Upper lobe of left lung (tissue), 4 donors: ENCODE measurements at regions not wholly inside any gene's neighbourhood (a gene's known extent, or its start where the extent isn't known, plus 50 kb on each side); places are given as distances from the start of the nearest gene placed in this dataset.

ENCODE experiments used
- CTCF ChIP-seq, 6 experiments: fragments of 450-650 bp in 4 of 6; fragments of 200-600 bp in 2 of 6; sonication (generic) in 2 of 6; IDR thresholded peaks; one replicate each; pipeline ENCODE4 v1.5.1; 2016 to 2019; ENCODE audit warnings: antibody characterized with exemption in 6 of 6
- POLR2A ChIP-seq, 4 donors: fragments of 450-650 bp; IDR thresholded peaks; one replicate each; pipeline ENCODE4 v1.5.1; 2016 to 2017; ENCODE audit warnings: antibody characterized with exemption in 4 of 4, mild to moderate bottlenecking in 2 of 4

DNA sequence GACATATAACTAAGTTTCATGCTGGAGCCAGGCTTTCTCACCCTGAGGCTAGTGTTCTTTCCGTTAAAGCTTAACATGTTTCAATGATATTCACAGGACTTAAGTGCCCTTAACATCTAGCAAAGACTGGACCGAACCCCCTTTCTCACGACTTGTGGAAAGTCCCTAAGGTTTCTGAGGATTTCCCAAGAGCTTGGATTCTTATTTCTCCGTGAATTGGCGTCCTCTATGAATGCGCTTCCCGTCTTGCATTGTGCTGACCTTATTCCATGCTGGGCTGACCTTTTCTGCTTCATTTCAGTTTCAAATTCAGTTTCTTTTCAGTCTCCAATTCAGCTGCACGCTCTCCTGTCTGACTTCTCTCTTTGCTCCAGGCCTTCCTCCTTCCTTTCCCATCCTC, 206.4 kb downstream of the HS3ST3A1 start:
- no peak for TF ChIP-seq CTCF (IDR thresholded peaks at IDR 0.05)
- no peak for TF ChIP-seq POLR2A (IDR thresholded peaks at IDR 0.05)
